A673 (cell line): ENCODE measurements at regions not wholly inside any gene's neighbourhood (a gene's known extent, or its start where the extent isn't known, plus 50 kb on each side); places are given as distances from the start of the nearest gene placed in this dataset.

ENCODE experiments used
- EZH2 ChIP-seq: fragments of 200-600 bp; sonication (generic); IDR thresholded peaks from 2 replicates; pipeline ENCODE4 v1.6.1; 2017; ENCODE audit warnings: borderline replicate concordance, low read depth, mild to moderate bottlenecking, mixed read lengths, antibody characterized with exemption, low read length; ENCODE audit not compliant: poor library complexity, severe bottlenecking
- TF ChIP-seq, protein P1 (sequence below): fragments of 300-800, 200-600 bp; sonication (generic); conservative IDR thresholded peaks from 2 replicates; pipeline ENCODE4 v1.5.1; 2017; ENCODE audit warnings: low read depth, mild to moderate bottlenecking, antibody characterized with exemption, low read length, moderate library complexity, mixed read lengths

DNA sequence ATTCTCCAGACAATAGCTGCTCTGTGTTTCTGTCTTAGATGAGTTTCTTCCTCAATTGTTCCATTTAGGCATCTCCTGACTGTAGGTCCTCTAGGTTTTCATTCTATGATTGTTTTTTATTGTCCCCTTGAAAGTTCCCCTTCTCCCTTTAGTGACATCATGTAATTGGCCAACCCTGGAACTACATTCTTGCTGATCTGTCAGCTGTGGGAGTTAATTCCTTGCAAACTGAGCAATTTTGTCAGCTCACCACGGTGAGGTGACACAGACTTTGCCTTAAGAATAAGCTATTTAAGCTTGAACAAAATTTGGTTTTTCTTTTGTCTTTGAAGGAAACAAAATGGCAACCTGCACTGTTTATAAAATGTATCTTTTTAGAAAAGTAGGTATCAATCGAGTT is 95.9 kb downstream of the TXNL1 start:
- TF ChIP-seq, protein P1, sequence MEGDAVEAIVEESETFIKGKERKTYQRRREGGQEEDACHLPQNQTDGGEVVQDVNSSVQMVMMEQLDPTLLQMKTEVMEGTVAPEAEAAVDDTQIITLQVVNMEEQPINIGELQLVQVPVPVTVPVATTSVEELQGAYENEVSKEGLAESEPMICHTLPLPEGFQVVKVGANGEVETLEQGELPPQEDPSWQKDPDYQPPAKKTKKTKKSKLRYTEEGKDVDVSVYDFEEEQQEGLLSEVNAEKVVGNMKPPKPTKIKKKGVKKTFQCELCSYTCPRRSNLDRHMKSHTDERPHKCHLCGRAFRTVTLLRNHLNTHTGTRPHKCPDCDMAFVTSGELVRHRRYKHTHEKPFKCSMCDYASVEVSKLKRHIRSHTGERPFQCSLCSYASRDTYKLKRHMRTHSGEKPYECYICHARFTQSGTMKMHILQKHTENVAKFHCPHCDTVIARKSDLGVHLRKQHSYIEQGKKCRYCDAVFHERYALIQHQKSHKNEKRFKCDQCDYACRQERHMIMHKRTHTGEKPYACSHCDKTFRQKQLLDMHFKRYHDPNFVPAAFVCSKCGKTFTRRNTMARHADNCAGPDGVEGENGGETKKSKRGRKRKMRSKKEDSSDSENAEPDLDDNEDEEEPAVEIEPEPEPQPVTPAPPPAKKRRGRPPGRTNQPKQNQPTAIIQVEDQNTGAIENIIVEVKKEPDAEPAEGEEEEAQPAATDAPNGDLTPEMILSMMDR, result no peak
- no peak for TF ChIP-seq EZH2
